Esophagus squamous epithelium (tissue), 5 donors: ENCODE measurements at regions not wholly inside any gene's neighbourhood (a gene's known extent, or its start where the extent isn't known, plus 50 kb on each side); places are given as distances from the start of the nearest gene placed in this dataset.

Source experiments
- DNase-seq: peaks from one replicate; lab custom pipeline; 2025; lab: John Stamatoyannopoulos, UW
- H3K27ac ChIP-seq, 4 donors: fragments of 200-600 bp; sonication (generic); one replicate each; pipeline ENCODE4 v1.5.1; 2016 to 2019; ENCODE audit warnings: mild to moderate bottlenecking in 1 of 4
- H3K27me3 ChIP-seq, 4 donors: fragments of 200-600 bp; sonication (generic); 1 replicate in 3 of 4; 2 replicates in 1 of 4; pipeline versions ENCODE4 v1.5.1 to v1.6.0; 2017 to 2021; ENCODE audit warnings: antibody characterized with exemption in 1 of 4
- H3K36me3 ChIP-seq, 3 donors: fragments of 200-600 bp; sonication (generic); one replicate each; pipeline ENCODE4 v1.5.1; 2016 to 2019
- H3K4me1 ChIP-seq, 3 donors: fragments of 200-600 bp; sonication (generic); one replicate each; pipeline ENCODE4 v1.5.1; 2017 to 2019
- H3K4me3 ChIP-seq, 4 donors: fragments of 200-600 bp; sonication (generic); 1 replicate in 3 of 4; 2 replicates in 1 of 4; pipeline ENCODE4 v1.5.1; 2016 to 2019; ENCODE audit warnings: mild to moderate bottlenecking in 2 of 4, moderate library complexity in 1 of 4
- H3K9me3 ChIP-seq, 3 donors: fragments of 200-600 bp; sonication (generic); one replicate each; pipeline ENCODE4 v1.5.1; 2016 to 2019
- CTCF ChIP-seq, 6 experiments: fragments of 450-650 bp in 4 of 6; fragments of 200-600 bp in 2 of 6; sonication (generic) in 2 of 6; IDR thresholded peaks; one replicate each; pipeline ENCODE4 v1.5.1; 2016 to 2019; ENCODE audit warnings: antibody characterized with exemption in 6 of 6, mild to moderate bottlenecking in 4 of 6, moderate library complexity in 4 of 6
- POLR2A ChIP-seq, 4 donors: fragments of 450-650 bp; IDR thresholded peaks; one replicate each; pipeline ENCODE4 v1.6.1; 2017; ENCODE audit warnings: antibody characterized with exemption in 4 of 4, mild to moderate bottlenecking in 4 of 4, moderate library complexity in 3 of 4
- WGBS, 2 donors: methylation state at CpG; one replicate each; pipeline ENCODE4 v1.1.5; 2018; 5-methylcytosine and 5-hydroxymethylcytosine counted together
- intact Hi-C: fragments of 100-400 bp; cut with DNase I; formaldehyde crosslinking; loops from one replicate; pipeline ENCODE4 v1.15.0; 2022
- donor health status: DM: yes; HTN: yes; CAD: no.

- Histone ChIP-seq H3K4me1 (no peaks in the 10 kb centered on the region), H3K27ac (no peak overlapping the region), H3K36me3 (no peaks in the 10 kb centered on the region), H3K9me3 (no peaks in the 10 kb centered on the region), H3K27me3 (no peaks in the 10 kb centered on the region), H3K4me3 (no peak overlapping the region)
- no peak for DNase-seq
- intact Hi-C loops, result no loop called here
- TF ChIP-seq CTCF (IDR thresholded peaks at IDR 0.05) (no peak), POLR2A (IDR thresholded peaks at IDR 0.05) (no peak)
- 44 to 73% methylated on average over 4 of the region's 4 CpGs for WGBS, 2 donors
Measured at GRCh38 chr6:23494367-23494766, 631.6 kb upstream of the NRSN1 start.

- Histone ChIP-seq H3K9me3 (no peaks in the 10 kb centered on the region), H3K4me3 (no peak overlapping the region), H3K4me1 (no peaks in the 10 kb centered on the region), H3K27ac (no peak overlapping the region), H3K27me3 (no peaks in the 10 kb centered on the region), H3K36me3 (no peaks in the 10 kb centered on the region)
- intact Hi-C loops, result no loop called here
- 58 to 67% methylated on average over 4 of the region's 4 CpGs for WGBS, 2 donors
- no peak for DNase-seq
- TF ChIP-seq CTCF (IDR thresholded peaks at IDR 0.05) (no peak), POLR2A (IDR thresholded peaks at IDR 0.05) (no peak)
Measured at GRCh38 chr6:23498013-23498412, 628.0 kb upstream of the NRSN1 start.

GRCh38 chr6:23499549-23499948, 626.5 kb upstream of the NRSN1 start:
- Histone ChIP-seq H3K36me3 (no peaks in the 10 kb centered on the region), H3K4me1 (no peaks in the 10 kb centered on the region), H3K4me3 (no peak overlapping the region), H3K9me3 (no peaks in the 10 kb centered on the region), H3K27ac (no peak overlapping the region), H3K27me3 (no peaks in the 10 kb centered on the region)
- TF ChIP-seq CTCF (IDR thresholded peaks at IDR 0.05) (no peak), POLR2A (IDR thresholded peaks at IDR 0.05) (no peak)
- 36 to 45% methylated on average over 1 of the region's 1 CpG for WGBS, 2 donors
- no peak for DNase-seq
- intact Hi-C loops, result no loop called here

GRCh38 chr6:23503173-23503572, 622.8 kb upstream of the NRSN1 start:
- Histone ChIP-seq H3K4me1 (no peaks in the 10 kb centered on the region), H3K27me3 (no peaks in the 10 kb centered on the region), H3K36me3 (no peaks in the 10 kb centered on the region), H3K9me3 (no peaks in the 10 kb centered on the region), H3K27ac (no peak overlapping the region), H3K4me3 (no peak overlapping the region)
- TF ChIP-seq POLR2A (IDR thresholded peaks at IDR 0.05) (no peak), CTCF (IDR thresholded peaks at IDR 0.05) (no peak)
- intact Hi-C loops, result no loop called here
- 28 to 42% methylated on average over 1 of the region's 1 CpG for WGBS, 2 donors
- DNase-seq, result no peak

- intact Hi-C loops, result no loop called here
- H3K27me3 ChIP-seq, result no peaks in the 10 kb centered on the region
- H3K36me3 ChIP-seq, result no peaks in the 10 kb centered on the region
- no peak for TF ChIP-seq CTCF (IDR thresholded peaks at IDR 0.05)
- TF ChIP-seq POLR2A (IDR thresholded peaks at IDR 0.05), result no peak
- H3K27ac ChIP-seq, result no peak overlapping the region
- no peak for DNase-seq
- no peaks in the 10 kb centered on the region for H3K4me1 ChIP-seq
- 58 to 68% methylated on average over 3 of the region's 3 CpGs for WGBS, 2 donors
- no peak overlapping the region for H3K4me3 ChIP-seq
- no peaks in the 10 kb centered on the region for H3K9me3 ChIP-seq
Measured at GRCh38 chr6:23505026-23505425, 621.0 kb upstream of the NRSN1 start.
